Uterus (tissue), 2 donors: ENCODE measurements at regions not wholly inside any gene's neighbourhood (a gene's known extent, or its start where the extent isn't known, plus 50 kb on each side); places are given as distances from the start of the nearest gene placed in this dataset.

Experiments used
- CTCF ChIP-seq, 4 experiments: fragments of 200-600 bp in 2 of 4; fragments of 450-650 bp in 2 of 4; sonication (generic) in 2 of 4; IDR thresholded peaks; one replicate each; pipeline ENCODE4 v1.5.1; 2016 to 2019; ENCODE audit warnings: antibody characterized with exemption in 4 of 4, mild to moderate bottlenecking in 2 of 4, moderate library complexity in 1 of 4
- POLR2A ChIP-seq, 2 donors: fragments of 450-650 bp; IDR thresholded peaks; one replicate each; pipeline ENCODE4 v1.6.1; 2016; ENCODE audit warnings: antibody characterized with exemption in 2 of 2, mild to moderate bottlenecking in 1 of 2, moderate library complexity in 1 of 2

DNA sequence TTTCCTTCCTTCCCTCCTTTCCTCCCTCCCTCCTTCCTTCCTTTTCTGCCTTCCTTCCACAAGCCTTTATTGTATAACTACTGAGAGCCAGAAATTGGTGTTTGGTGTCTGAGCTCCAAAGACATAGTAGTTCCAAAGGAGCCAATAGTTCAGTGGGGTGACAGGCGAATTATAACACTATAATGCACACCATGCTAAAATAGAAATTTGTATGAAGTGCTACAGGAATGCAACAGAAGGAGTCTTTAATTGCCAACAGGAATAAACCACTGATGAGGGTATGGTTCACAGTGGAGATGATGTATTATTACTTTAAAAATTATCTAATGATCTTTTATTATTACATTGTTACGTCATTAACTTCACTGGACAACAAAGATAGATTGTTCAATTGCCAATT lies 158.8 kb upstream of the SP8 start:
- TF ChIP-seq POLR2A (IDR thresholded peaks at IDR 0.05) (no peak), CTCF (IDR thresholded peaks at IDR 0.05) (no peak)
